Islet of Langerhans (tissue), 1 donor: ENCODE measurements at regions not wholly inside any gene's neighbourhood (a gene's known extent, or its start where the extent isn't known, plus 50 kb on each side); places are given as distances from the start of the nearest gene placed in this dataset.

Experiments used
- FAIRE-seq: peaks from one replicate; lab custom pipeline; 2011; peaks lifted over from hg19 to GRCh38; lab: Jason Lieb, UNC

DNA sequence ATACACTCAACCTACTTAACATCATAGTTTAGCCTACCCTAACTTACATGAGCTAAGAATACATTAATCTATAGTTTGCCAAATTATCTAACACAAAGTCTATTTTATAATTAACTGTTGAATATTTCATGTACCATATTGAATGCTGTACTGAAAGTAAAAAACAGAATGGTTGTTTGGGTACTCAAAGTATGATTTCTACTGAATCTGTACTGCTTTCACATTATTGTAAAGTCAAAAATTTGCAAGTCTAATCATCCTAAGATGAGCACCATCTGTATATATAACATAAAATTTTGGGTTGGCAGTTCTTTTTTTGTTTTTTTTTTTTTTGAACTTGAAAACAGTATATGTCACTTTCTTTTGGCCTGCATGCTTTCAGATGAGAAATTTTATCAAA, 1212.6 kb downstream of the SLITRK5 start:
- no peak for FAIRE-seq

DNA sequence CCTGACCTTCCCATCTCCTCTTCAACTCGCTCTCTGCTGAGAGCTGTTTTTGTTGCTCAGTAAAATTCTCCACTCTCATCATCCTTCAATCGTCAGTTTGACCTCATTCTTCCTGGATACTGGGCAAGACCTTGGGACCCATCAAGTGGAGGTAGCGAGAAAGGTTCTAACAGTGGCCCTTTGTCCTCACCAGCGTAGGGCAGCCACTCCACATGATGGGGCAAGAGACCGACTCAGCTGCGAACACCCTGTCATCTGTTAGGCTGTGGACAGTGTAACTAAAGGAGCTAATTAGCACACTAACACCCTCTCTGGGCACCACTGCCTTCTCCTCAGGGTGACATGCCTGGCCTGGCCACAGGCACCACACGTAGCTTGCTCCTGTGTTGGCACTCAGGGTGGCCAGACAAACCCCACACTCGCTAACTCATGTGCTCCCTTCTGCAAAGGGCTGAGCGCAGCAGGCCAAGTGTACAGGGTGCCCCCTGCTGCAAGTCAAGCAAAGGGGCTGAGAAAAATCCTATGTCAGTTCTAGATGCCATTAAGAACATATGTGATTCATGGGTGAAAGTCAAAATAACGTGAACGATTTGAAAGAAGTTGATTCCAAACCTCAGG, 1216.0 kb downstream of the SLITRK5 start:
- no peak for FAIRE-seq

DNA sequence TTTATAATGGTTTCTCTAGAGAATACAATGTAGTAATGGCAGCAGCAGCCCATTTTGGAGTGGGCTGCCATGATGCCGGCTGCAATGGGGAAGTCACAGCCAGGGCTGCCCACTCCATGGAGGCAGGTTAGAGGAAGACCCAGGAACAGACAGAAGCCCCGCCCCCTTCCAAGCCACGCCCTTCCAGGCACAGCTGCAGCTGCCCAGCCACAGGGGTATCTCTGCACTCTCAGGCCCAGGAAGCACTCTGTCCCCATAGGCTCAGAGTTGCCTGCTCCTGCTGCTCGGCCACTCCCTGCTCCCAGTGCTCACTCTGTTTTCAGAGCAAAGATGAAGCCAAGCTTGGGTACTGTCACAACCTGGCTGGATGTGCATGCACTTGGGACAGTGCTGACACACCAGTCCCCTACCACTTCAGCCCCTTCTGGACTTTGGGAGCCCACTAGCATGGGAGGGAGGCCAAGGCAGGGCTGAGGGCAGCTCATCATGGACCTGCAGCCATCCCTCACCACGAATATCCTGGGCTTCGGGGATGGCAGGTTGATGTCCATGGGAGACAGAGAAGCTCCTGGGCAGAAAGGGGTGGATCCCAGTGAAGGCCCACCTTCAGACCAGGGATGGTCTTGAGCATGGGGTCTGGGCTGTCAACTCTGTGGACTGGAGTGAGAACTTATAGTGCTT, 1224.2 kb downstream of the SLITRK5 start:
- no peak for FAIRE-seq

DNA sequence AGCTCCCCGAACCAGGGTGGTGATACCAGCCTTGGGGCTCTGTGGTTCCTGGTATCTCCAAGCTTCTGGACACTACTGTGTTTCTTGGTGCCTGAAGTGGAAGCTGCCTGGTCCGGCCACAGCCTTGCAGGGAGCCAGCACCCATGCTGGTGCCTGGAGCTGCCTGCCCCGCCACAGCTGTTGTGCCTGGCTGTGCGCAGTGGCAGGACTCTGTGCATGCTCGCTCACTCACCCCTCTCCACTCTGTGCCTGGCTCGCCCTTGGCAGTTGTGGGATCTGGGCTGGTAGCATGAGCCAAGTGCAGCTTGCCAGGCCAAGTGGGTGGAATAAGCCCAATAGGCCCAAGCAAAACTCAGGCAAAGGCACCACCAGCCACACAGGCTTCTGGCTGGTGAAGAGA, 1225.3 kb downstream of the SLITRK5 start:
- FAIRE-seq, result no peak

DNA sequence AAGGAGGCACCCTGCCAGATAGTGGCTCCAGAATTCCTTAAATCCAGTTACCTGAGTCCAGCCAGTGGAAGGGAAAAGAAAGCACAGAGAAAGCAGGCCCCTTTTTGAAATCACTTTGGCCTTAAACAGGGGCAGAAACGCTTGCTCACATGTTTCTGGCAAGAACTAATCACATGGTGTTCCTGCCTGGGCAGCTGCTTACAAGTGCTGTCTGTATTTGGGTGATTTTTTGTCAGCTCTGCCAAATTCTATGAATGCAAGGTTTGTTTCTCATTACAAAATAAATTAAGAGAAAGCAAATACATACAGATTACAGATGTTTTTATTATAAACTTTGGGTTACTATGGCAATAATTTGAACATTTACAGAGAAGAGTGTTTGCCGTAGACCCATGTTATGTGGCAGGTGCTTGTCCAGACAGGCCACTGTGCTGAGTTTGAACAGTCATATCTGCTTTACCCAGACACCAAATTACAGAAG, 1237.8 kb downstream of the SLITRK5 start:
- no peak for FAIRE-seq

DNA sequence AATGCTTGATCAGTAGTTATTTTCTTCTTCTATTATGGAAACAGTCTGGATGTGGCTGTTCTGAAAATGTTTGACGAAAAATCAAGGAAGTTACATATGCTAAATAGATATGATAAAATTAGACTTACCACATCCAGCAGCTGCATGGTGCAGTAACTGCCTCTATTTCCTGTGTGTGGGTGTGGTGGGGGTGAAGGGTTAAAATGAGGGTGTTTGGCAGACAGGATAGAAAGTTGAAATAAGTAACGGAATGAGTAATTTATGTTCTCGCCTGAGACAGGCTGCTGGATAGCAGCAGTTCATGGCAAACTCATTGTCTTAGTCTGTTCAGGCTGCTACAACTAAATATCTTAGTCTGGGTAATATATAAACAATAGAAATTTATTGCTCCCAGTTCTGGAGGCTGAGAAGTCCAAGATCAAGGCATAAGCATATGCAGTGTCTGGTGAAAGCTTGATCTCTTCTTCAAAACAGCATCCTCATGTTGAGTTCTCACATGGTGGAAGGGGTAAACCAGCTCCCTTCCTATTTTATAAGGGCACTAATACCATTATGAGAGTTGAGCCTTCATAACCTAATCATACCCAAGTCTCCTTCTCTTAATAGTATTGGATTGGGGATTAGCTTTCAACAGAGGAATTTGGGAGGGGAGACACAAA, 1248.9 kb downstream of the SLITRK5 start:
- FAIRE-seq, result no peak

DNA sequence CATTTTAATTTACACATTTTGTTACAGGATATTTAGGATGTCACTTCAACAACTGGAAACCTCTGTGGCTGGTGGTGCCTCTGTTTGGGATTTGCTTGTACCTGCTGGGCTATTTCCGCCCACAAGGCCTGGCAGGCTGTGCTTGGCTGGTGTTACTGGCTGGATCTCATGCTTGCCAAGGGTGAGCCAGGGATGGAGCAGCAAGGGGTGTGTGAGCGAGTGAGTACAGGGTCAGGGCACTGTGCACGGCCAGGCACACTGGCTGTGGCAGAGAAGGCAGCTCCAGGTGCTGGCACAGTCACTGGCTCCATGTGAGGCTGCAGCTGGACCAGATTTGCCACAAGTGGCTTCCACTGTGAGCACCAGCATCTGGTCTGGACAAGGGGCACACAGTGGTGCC, 1254.8 kb downstream of the SLITRK5 start:
- FAIRE-seq, result no peak

DNA sequence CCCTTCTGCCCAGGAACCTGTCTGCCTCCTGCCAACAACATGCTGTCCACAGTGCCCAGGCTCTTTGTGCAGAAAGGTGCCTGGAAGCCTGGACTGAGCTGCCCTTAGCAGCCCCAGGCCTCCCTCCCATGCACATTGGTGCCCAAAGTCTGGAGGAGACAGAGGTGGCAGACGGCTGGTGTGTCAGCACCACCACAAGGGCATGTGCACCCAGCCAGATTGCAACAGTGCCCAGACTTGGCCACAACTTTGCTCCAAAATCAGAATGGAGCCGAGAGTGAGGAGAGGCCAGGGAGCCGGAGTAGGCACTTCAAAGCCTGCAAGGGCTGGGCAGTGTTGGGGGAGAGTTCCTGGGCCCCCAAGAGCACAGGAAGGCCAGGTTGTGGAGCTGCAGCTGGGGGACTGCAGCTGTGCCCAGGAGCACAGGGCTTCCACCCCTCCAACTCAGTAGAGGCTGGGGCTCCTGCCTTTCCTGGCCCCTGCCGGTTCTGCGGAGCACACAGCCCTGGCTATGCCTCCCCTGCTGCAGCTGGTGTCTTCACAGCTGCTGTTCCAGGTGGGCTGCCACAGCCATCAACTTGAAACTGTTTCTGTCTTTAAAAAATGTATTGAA, 1255.8 kb downstream of the SLITRK5 start:
- FAIRE-seq, result no peak

DNA sequence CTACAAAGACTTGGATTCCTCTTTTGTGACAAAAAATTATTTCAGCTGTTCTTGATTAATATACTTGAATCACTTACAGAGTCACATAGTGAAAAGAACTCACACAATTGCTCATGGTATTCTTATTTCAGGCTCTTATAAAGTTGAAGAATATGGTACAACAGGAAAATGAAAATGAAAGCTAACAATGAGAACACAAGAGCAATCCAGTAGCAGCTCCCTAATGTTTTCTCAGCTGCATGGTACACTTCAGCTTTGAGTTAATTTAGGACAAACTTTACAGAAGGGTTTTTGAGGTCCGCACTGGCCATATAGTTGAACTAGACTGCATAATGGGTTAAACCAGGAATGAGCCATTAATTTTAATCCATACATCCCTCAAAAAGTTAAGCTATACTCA, 1261.8 kb downstream of the SLITRK5 start:
- no peak for FAIRE-seq

DNA sequence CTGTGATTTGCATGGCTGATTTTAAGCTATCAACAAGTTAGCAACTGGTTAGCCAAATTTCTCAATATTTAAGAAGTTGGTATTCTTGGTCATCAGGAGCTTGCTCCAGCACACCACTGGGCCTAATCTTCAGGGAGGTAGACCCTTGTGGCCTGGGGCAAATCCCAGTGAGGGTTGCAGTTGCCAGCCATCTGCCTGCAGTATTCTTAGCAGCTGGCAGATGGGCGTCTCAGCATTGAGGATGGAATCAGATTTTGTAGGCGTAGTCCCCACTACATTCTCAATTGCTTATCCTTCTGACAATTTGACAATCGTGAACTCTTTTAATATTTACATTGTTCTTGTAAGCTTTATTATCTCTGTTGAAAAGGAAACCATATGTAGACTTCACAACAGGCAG, 1266.2 kb downstream of the SLITRK5 start:
- no peak for FAIRE-seq

DNA sequence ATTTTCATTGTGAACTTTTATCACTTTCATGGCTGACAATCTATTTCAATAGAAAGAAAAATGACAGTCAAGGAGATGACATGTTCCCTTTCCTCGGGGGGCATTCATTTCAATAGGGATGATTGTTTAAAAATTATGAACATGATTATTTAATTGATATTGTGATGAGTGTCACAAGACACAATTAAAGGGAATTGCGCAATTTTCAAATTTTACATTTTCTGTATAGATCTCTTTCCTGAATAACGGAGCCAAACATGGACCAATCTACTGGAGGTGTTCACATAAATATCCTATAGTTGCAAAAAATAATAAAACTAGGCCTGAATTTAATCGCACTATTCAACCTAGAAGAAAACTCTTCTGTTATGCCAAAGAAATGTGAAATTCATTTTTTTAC, 1274.6 kb downstream of the SLITRK5 start:
- FAIRE-seq, result no peak

DNA sequence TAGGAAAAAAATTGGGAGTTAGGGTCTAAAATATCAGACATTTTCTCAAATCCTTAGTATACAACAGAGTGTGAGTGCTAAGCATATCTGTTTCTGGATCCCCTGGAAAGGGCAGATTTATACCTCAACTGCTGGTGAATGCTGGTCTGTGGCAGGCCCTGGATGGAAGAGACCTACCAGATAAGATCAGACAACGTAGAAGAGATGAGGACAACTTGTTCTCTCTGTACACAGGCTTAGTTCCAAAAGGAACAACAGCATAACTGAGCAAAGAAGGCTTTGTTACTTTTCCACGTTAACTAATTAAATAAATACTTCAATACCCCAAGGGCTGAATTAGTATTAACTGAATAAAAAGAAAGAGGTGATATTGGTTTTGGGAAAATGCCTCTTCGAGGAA, 1277.3 kb downstream of the SLITRK5 start:
- no peak for FAIRE-seq

DNA sequence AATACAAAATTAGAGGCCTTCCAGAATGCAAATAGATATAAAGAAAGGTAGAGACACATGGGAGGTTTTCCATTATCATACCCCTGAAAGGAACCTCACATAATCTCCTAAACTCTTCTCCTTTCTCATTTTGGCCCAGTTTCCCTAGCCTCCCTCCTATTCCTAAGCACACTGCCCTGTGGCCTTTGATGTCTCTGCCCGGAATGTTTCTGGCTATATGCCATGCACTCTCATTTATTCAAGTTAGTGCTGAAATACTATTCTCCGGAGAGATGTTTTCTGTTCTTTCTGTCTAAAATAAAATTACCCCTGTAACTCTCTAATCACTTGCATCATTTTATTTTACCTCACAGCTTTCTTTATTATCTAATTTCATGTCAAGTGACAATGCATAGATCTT, 1287.7 kb downstream of the SLITRK5 start:
- no peak for FAIRE-seq

DNA sequence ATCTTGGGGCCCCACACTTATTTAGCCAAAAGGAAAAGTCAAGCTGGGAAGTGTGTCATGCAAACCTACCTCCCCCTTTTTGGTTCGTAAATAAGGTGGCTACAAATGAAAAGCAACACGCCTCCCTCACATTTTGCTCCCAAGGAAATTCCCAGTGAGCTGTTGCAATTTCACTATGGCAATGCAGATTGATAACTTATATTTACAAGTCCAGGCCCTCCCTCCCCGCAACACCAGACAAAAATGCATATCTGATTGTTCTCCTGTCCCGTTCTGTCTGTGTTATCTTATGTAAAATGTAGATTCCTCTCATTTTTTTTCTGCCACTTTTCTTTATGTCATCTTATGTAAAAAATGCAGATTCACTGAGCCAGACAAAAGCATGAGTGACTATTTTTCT, 1305.3 kb downstream of the SLITRK5 start:
- FAIRE-seq, result no peak

DNA sequence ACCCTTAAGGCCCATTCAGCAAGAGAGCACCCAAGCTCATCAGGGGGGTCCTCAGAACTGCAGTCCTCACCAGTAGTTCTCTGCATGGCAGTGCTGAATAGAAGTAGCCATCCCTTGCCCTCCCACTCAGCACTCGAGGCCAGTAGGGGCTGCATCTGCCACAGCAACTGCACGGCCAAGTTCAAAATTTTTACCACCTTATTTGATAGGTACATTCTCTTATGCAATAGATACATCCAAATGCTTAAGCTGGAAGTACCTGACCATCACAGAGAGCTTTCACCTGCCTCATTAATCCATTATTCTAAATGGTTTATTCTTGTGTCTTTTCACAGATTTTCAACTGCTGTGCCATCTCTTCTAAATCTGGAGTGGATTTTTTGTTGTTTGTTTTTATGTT, 1307.4 kb downstream of the SLITRK5 start:
- FAIRE-seq, result no peak

DNA sequence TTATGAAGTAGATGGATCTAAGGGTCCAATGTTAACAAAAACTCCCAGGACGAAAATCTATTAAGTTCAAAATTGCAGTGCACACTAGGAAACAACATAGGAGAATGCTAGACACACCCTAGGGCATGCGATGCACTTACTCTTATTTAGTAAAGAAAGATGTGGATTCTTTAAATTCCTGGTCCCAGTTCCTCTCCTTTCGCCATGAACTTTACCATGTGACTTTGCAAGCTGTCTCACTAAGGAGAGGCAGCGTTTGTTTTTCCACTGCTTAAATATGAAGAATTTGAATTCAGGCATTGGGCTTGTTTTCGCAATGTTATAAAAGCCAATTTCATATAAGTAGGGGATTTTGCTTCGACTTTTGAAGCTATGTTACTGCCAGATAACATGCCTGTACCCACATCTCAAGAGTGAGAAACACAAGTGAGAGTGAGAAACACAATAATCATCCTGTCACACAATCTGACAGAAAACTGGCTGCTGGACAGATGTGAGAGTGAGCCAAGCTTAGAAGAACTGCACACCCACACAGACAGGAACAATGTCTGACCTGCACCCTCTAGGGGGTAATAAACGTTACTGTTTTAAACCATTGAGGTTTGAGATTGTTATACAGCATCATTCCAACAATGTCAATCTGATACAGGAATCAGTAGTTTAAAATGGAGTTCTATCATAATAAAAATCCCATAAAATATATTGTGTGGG, 1308.4 kb downstream of the SLITRK5 start:
- FAIRE-seq, result no peak

DNA sequence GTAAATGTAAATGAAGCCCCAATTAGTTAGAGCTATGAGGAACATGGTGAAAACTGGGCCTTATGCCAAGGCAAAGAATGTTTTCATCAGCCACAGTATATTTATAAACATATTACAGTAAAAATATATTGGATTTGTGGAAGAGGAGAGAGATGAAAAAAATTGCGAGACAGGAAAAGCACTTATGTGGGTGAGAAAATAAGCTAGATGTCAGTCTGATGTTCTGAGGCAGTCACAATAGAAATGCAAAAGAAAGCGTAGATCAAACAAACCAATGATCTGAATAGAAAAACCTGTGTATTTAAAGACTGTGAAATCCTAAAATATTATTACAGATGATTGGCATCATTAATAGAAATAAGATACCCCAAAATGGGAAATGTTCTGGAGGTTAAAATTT, 1332.5 kb downstream of the SLITRK5 start:
- FAIRE-seq, result no peak

DNA sequence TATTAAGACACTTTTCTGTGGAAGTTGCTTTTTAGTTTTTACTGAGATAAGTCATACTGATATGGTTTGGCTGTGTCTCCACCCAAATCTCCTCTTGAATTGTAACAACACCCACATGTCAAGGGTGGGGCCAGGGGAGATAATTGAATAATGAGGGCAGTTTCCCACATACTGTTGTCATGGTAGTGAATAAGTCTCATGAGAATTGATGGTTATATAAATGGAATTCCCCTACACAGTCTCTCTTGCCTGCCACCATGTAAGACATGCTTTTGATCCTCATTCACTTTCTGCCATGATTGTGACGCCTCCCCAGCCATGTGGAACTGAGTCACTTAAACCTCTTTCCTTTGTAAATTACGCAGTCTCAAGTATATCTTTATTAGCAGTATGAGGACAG, 1340.4 kb downstream of the SLITRK5 start:
- no peak for FAIRE-seq

DNA sequence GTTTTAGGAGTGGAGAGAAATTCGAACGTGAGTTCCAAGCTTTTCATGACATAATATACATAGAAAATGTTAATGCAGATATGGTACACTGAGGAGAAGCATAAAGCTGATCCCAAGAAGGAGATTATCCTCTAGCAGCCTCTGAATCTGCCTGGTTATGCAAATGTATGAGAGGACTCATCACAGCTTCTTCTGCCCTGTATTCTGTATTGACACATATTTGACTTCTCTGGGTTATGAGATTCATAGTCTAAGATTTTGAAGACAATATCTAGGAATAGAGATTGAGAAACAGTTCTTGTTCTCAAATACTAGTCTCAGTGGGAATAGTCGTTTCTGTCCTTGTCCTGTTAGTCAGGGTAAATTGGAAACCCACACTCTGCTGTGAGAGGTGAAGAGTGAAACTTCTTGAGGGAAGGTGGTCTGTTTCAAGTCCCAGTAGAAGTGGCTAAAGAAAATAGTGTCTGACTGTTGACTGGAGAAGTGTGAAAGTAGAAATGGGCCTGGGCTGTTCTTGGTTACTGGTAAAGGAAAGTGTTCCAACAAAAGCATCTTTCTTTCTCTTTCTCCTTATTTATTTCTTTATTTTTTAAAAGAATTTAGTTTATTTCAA, 1356.6 kb downstream of the SLITRK5 start:
- no peak for FAIRE-seq

DNA sequence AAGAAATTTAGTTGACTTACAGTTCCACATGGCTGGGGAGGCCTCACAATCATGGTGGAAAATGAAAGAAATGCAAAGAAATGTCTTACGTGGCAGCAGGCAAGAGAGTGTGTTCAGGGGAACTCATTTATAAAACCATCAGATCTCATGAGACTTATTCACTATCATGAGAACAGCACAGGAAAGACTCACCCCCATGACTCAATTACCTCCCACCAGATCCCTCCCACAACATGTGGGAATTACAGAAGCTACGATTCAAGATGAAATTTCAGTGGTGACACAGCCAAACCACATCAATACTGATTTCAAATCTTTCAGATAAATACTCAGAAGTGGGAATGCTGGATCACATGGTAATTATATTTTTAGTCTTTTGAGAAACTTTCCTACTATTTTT, 1357.9 kb downstream of the SLITRK5 start:
- no peak for FAIRE-seq

DNA sequence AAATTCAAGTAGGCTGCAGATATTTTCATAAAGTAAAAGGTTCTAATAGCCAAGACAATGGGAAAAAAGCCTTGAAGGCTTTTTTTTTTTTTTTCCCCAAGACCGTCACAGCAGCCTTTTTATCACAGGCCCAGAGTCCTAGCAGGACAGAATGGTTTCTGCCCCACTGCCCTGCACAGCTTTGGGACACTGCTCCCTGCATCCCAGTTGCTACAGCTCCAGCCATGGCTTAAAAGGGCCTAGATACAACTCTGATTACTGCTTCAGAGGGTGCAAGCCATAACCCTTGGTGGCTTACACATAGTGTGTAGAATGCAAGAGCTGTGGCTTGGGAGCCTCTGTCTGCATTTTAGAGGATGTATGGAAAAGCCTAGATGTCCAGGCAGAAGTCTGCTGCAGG, 1362.8 kb downstream of the SLITRK5 start:
- FAIRE-seq, result no peak

DNA sequence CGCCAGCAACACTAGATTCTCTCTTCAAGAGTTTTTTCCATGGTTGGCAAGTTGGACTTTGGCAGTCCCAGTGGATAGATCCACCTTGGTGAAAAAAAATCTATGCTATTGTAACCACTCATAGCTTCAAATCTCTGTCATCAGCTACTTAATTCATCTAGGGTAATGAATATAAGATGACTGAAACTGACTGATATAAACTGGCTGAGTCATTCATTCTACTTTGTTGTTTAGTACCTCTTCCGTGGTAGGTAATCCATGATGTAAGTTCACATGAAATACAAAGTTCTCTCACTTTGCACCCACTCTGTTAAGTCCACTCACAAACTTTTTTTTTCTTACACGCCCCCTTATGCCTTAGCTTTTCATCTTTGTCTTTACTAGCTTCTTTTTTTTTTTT, 1381.5 kb downstream of the SLITRK5 start:
- FAIRE-seq, result no peak
